Fibroblast of lung (primary cell): ENCODE measurements at regions not wholly inside any gene's neighbourhood (a gene's known extent, or its start where the extent isn't known, plus 50 kb on each side); places are given as distances from the start of the nearest gene placed in this dataset.

Experiments used
- DNase-seq, 2 donors: peaks; one replicate each; pipeline versions ENCODE4 v3.0.0 to v3.0.0-alpha.2; 2010; ENCODE audit warnings: low read depth in 2 of 2
- H2AFZ ChIP-seq: 2 replicates; pipeline ENCODE4 v1.5.1; 2012; ENCODE audit warnings: low read length, control low read depth, inconsistent platforms
- H3K27ac ChIP-seq: 2 replicates; pipeline ENCODE4 v1.5.1; 2011; ENCODE audit warnings: low read length, control low read depth; ENCODE audit not compliant: insufficient read depth
- H3K27me3 ChIP-seq: 2 replicates; pipeline ENCODE4 v1.5.1; 2011; ENCODE audit warnings: mild to moderate bottlenecking, low read length; ENCODE audit not compliant: control insufficient read depth, insufficient read depth
- H3K36me3 ChIP-seq: 2 replicates; pipeline ENCODE4 v1.5.1; 2011; ENCODE audit warnings: low read length; ENCODE audit not compliant: control insufficient read depth, insufficient read depth
- H3K4me1 ChIP-seq: 2 replicates; pipeline ENCODE4 v1.5.1; 2011; ENCODE audit warnings: low read length; ENCODE audit not compliant: control insufficient read depth, insufficient read depth; ENCODE audit errors: extremely low read depth
- H3K4me2 ChIP-seq: 2 replicates; pipeline ENCODE4 v1.5.1; 2011; ENCODE audit warnings: low read length, control low read depth; ENCODE audit not compliant: insufficient read depth; ENCODE audit errors: extremely low read depth
- H3K4me3 ChIP-seq, 4 experiments: fragments of 200-600 bp in 1 of 4; sonication (generic) in 1 of 4; replicated peaks in 1 of 4; 2 replicates each; pipeline ENCODE4 v1.5.1; 2011 to 2016; ENCODE audit warnings: low read length in 4 of 4, low read depth in 3 of 4, mild to moderate bottlenecking in 3 of 4, control low read depth in 2 of 4, inconsistent platforms in 1 of 4, mixed read lengths in 1 of 4; ENCODE audit not compliant: insufficient read depth in 1 of 4; ENCODE audit errors: control extremely low read depth in 1 of 4
- H3K79me2 ChIP-seq: 2 replicates; pipeline ENCODE4 v1.5.1; 2012; ENCODE audit warnings: mild to moderate bottlenecking, low read length, inconsistent platforms; ENCODE audit not compliant: control insufficient read depth, insufficient read depth
- H3K9ac ChIP-seq: 2 replicates; pipeline ENCODE4 v1.5.1; 2011; ENCODE audit warnings: mild to moderate bottlenecking, low read length, control low read depth; ENCODE audit not compliant: insufficient read depth
- H3K9me3 ChIP-seq: 2 replicates; pipeline ENCODE4 v1.5.1; 2012; ENCODE audit warnings: low read depth, low read length; ENCODE audit not compliant: control insufficient read depth, insufficient read depth
- H4K20me1 ChIP-seq: 2 replicates; pipeline ENCODE4 v1.5.1; 2011; ENCODE audit warnings: low read length; ENCODE audit not compliant: control insufficient read depth, insufficient read depth; ENCODE audit errors: extremely low read depth
- CTCF ChIP-seq, 2 donors: IDR thresholded peaks in 1 of 2; conservative IDR thresholded peaks in 1 of 2; 1 replicate in 1 of 2; 2 replicates in 1 of 2; pipeline ENCODE4 v1.5.1; 2011 to 2012; ENCODE audit warnings: low read length in 2 of 2, control low read depth in 1 of 2, inconsistent platforms in 1 of 2, low read depth in 1 of 2, mild to moderate bottlenecking in 1 of 2
- EZH2 ChIP-seq: IDR thresholded peaks from 2 replicates; pipeline ENCODE4 v1.5.1; 2012; ENCODE audit warnings: low read length, control low read depth, mild to moderate bottlenecking; ENCODE audit errors: missing control alignments

- no peaks in the 10 kb centered on the region for H3K36me3 ChIP-seq
- no peak for TF ChIP-seq CTCF (conservative IDR thresholded peaks at IDR 0.05 in 1 of 2, IDR thresholded peaks at IDR 0.05 in 1 of 2; ENCODE audit: low read depth in 1 of 2, low read length in 2 of 2)
- no peak for TF ChIP-seq EZH2
Measured at GRCh38 chr6:114558153-114558552, 215.3 kb upstream of the HS3ST5 start.

GRCh38 chr6:114556846-114557488 is 214.1 kb upstream of the HS3ST5 start:
- DNase-seq: no peak
- Histone ChIP-seq H3K9ac (no peak overlapping the region), H3K4me3 (no peak overlapping the region), H4K20me1 (no peaks in the 10 kb centered on the region), H3K27ac (no peak overlapping the region), H3K9me3 (no peaks in the 10 kb centered on the region), H2AFZ (no peak overlapping the region), H3K27me3 (no peaks in the 10 kb centered on the region), H3K4me2 (no peak overlapping the region), H3K4me1 (no peaks in the 10 kb centered on the region), H3K79me2 (no peaks in the 10 kb centered on the region), H3K36me3 (no peaks in the 10 kb centered on the region)
- no peak for TF ChIP-seq CTCF (conservative IDR thresholded peaks at IDR 0.05 in 1 of 2, IDR thresholded peaks at IDR 0.05 in 1 of 2; ENCODE audit: low read depth in 1 of 2, low read length in 2 of 2)
- TF ChIP-seq EZH2: no peak

More at GRCh38 chr6:114558153-114558552, 215.3 kb upstream of the HS3ST5 start:
- Histone ChIP-seq H3K4me2 (no peak overlapping the region), H3K4me3 (no peak overlapping the region), H3K4me1 (no peaks in the 10 kb centered on the region), H3K27ac (no peak overlapping the region), H3K9me3 (no peaks in the 10 kb centered on the region), H3K79me2 (no peaks in the 10 kb centered on the region), H2AFZ (no peak overlapping the region), H4K20me1 (no peaks in the 10 kb centered on the region), H3K9ac (no peak overlapping the region), H3K27me3 (no peaks in the 10 kb centered on the region)
- DNase-seq: no peak

GRCh38 chr6:114550316-114550715 is 207.5 kb upstream of the HS3ST5 start:
- no peak for DNase-seq
- Histone ChIP-seq H3K36me3 (no peaks in the 10 kb centered on the region), H3K9ac (no peak overlapping the region), H4K20me1 (no peaks in the 10 kb centered on the region), H3K27ac (no peak overlapping the region), H2AFZ (no peak overlapping the region), H3K27me3 (no peaks in the 10 kb centered on the region), H3K4me1 (no peaks in the 10 kb centered on the region), H3K4me3 (no peak overlapping the region), H3K79me2 (no peaks in the 10 kb centered on the region), H3K4me2 (no peak overlapping the region), H3K9me3 (no peaks in the 10 kb centered on the region)
- no peak for TF ChIP-seq CTCF (conservative IDR thresholded peaks at IDR 0.05 in 1 of 2, IDR thresholded peaks at IDR 0.05 in 1 of 2; ENCODE audit: low read depth in 1 of 2, low read length in 2 of 2)
- TF ChIP-seq EZH2: no peak
